Right lobe of liver (tissue), 6 donors: ENCODE measurements at regions not wholly inside any gene's neighbourhood (a gene's known extent, or its start where the extent isn't known, plus 50 kb on each side); places are given as distances from the start of the nearest gene placed in this dataset.

ENCODE experiments used
- ATAC-seq, 4 donors: fragments of 200-7000 bp; cut with Tn5 transposase; one replicate each; pipeline ENCODE4 v1.9.1; 2020; ENCODE audit warnings: mild to moderate bottlenecking in 4 of 4, moderate library complexity in 4 of 4
- DNase-seq, 3 donors: peaks; one replicate each; pipeline ENCODE4 v3.0.0-alpha.2; 2020
- H3K27ac ChIP-seq, 3 donors: fragments of 200-600 bp; one replicate each; pipeline ENCODE4 v1.8.0; 2022
- H3K27me3 ChIP-seq, 2 donors: fragments of 200-600 bp; one replicate each; pipeline ENCODE4 v1.8.0; 2022
- H3K36me3 ChIP-seq, 4 donors: fragments of 200-600 bp; sonication (generic) in 1 of 4; one replicate each; pipeline versions ENCODE4 v1.5.1 to v1.8.0; 2017 to 2022; ENCODE audit warnings: control low read depth in 1 of 4
- H3K4me1 ChIP-seq, 4 donors: fragments of 200-600 bp; sonication (generic) in 1 of 4; one replicate each; pipeline versions ENCODE4 v1.5.1 to v1.8.0; 2017 to 2022; ENCODE audit warnings: control low read depth in 1 of 4
- H3K4me3 ChIP-seq, 3 donors: fragments of 200-600 bp; one replicate each; pipeline ENCODE4 v1.8.0; 2022
- H3K9me3 ChIP-seq, 4 donors: fragments of 200-600 bp; sonication (generic) in 1 of 4; one replicate each; pipeline versions ENCODE4 v1.5.1 to v1.8.0; 2017 to 2022; ENCODE audit warnings: control low read depth in 1 of 4
- POLR2A ChIP-seq: fragments of 450-650 bp; IDR thresholded peaks from one replicate; pipeline ENCODE4 v1.6.1; 2017; ENCODE audit warnings: antibody characterized with exemption, mild to moderate bottlenecking
- WGBS: methylation state at CpG from one replicate; pipeline ENCODE4 v1.1.6; 2018; ENCODE audit warnings: low coverage, low lambda C conversion rate; ENCODE audit not compliant: insufficient coverage; ENCODE audit errors: missing lambda C conversion rate; 5-methylcytosine and 5-hydroxymethylcytosine counted together
- intact Hi-C, 2 donors: fragments of 100-400 bp; cut with DNase I; formaldehyde crosslinking; loops; one replicate each; pipeline versions ENCODE4 v1.11.2 to v1.14.1; 2022
- TF ChIP-seq, protein P1 (sequence below), 4 donors: fragments of 200-600 bp in 3 of 4; fragments of 450-650 bp in 1 of 4; IDR thresholded peaks; one replicate each; pipeline versions ENCODE4 v1.5.1 to v1.8.0; 2016 to 2022; ENCODE audit warnings: antibody characterized with exemption in 4 of 4, mild to moderate bottlenecking in 2 of 4
- donor health status: DM: no; HTN: yes; CAD: no.
- donor health status: DM: no; HTN: no; CAD: no.
- donor health status: DM: no; HTN: no; CAD: no.
- donor health status: DM: no; HTN: yes; CAD: no.
- donor health status: DM: no; HTN: yes; CAD: no.

GRCh38 chr11:87583931-87584330 lies 546.2 kb downstream of the TMEM135 start:
- Histone ChIP-seq H3K9me3 (no peaks in the 10 kb centered on the region), H3K27ac (no peak overlapping the region), H3K4me3 (no peak overlapping the region), H3K36me3 (no peaks in the 10 kb centered on the region), H3K4me1 (no peaks in the 10 kb centered on the region), H3K27me3 (no peaks in the 10 kb centered on the region)
- no peak for ATAC-seq
- DNase-seq = no peak
- TF ChIP-seq, protein P1, sequence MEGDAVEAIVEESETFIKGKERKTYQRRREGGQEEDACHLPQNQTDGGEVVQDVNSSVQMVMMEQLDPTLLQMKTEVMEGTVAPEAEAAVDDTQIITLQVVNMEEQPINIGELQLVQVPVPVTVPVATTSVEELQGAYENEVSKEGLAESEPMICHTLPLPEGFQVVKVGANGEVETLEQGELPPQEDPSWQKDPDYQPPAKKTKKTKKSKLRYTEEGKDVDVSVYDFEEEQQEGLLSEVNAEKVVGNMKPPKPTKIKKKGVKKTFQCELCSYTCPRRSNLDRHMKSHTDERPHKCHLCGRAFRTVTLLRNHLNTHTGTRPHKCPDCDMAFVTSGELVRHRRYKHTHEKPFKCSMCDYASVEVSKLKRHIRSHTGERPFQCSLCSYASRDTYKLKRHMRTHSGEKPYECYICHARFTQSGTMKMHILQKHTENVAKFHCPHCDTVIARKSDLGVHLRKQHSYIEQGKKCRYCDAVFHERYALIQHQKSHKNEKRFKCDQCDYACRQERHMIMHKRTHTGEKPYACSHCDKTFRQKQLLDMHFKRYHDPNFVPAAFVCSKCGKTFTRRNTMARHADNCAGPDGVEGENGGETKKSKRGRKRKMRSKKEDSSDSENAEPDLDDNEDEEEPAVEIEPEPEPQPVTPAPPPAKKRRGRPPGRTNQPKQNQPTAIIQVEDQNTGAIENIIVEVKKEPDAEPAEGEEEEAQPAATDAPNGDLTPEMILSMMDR (IDR thresholded peaks at IDR 0.05) = no peak
- no peak for TF ChIP-seq POLR2A
- 71% methylated on average over 2 of the region's 2 CpGs for whole genome bisulfite sequencing
- intact Hi-C loops = no loop called here

GRCh38 chr11:87575088-87575487 lies 537.4 kb downstream of the TMEM135 start:
- no peaks in the 10 kb centered on the region for H3K4me1 ChIP-seq
- no peak for ATAC-seq
- H3K4me3 ChIP-seq = no peak overlapping the region
- no peaks in the 10 kb centered on the region for H3K36me3 ChIP-seq
- DNase-seq = no peak
- intact Hi-C loops = no loop called here
- H3K9me3 ChIP-seq = no peaks in the 10 kb centered on the region
- H3K27me3 ChIP-seq = no peaks in the 10 kb centered on the region
- H3K27ac ChIP-seq = no peak overlapping the region
- TF ChIP-seq POLR2A = no peak
- TF ChIP-seq, protein P1 (IDR thresholded peaks at IDR 0.05) = no peak

- intact Hi-C loops = no loop called here
- ATAC-seq = no peak
- Histone ChIP-seq H3K27ac (no peak overlapping the region), H3K4me1 (no peaks in the 10 kb centered on the region), H3K9me3 (no peaks in the 10 kb centered on the region), H3K27me3 (no peaks in the 10 kb centered on the region), H3K36me3 (no peaks in the 10 kb centered on the region), H3K4me3 (no peak overlapping the region)
- no peak for DNase-seq
- TF ChIP-seq, protein P1 (IDR thresholded peaks at IDR 0.05) = no peak
- TF ChIP-seq POLR2A = no peak
These were observed 536.5 kb downstream of the TMEM135 start for GRCh38 chr11:87574193-87574592.

- intact Hi-C loops = no loop called here
- no peaks in the 10 kb centered on the region for H3K9me3 ChIP-seq
- no peak overlapping the region for H3K4me3 ChIP-seq
- WGBS = 47% methylated on average over 1 of the region's 1 CpG
- no peaks in the 10 kb centered on the region for H3K27me3 ChIP-seq
- ATAC-seq = no peak
- no peak overlapping the region for H3K27ac ChIP-seq
- DNase-seq = no peak
- TF ChIP-seq, protein P1 (IDR thresholded peaks at IDR 0.05) = no peak
- no peak for TF ChIP-seq POLR2A
- no peaks in the 10 kb centered on the region for H3K36me3 ChIP-seq
- no peaks in the 10 kb centered on the region for H3K4me1 ChIP-seq
These were observed 536.0 kb downstream of the TMEM135 start for GRCh38 chr11:87573708-87574107.

DNA sequence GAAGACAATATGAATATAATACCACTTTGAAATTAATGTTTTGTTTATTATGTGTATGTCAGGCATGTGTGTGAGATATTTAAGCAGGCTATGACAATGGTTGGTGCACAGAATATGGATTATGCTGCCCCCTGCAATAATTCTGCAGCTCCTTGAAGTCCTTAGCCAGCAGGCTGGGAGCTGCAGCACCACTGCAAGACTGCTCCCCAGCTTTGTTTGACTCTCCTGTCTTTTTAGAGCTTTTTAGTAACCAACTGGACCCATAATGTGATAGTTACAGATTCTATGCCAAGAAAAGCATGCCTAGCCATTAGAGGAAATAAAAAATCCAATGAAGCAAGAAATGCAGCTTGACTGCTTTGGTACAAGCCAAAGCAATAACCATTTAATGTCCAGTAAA lies 535.1 kb downstream of the TMEM135 start:
- ATAC-seq = no peak
- Histone ChIP-seq H3K27me3 (no peaks in the 10 kb centered on the region), H3K4me1 (no peaks in the 10 kb centered on the region), H3K27ac (no peak overlapping the region), H3K36me3 (no peaks in the 10 kb centered on the region), H3K4me3 (no peak overlapping the region), H3K9me3 (no peaks in the 10 kb centered on the region)
- DNase-seq = no peak
- TF ChIP-seq POLR2A = no peak
- TF ChIP-seq, protein P1 (IDR thresholded peaks at IDR 0.05) = no peak
- intact Hi-C loops = no loop called here
